Liver (tissue), 8 donors: ENCODE measurements at regions not wholly inside any gene's neighbourhood (a gene's known extent, or its start where the extent isn't known, plus 50 kb on each side); places are given as distances from the start of the nearest gene placed in this dataset.

Source experiments
- DNase-seq: peaks from one replicate; pipeline ENCODE4 v3.0.0-alpha.2; 2017; ENCODE audit warnings: low spot score
- H3K27ac ChIP-seq, 2 donors: one replicate each; pipeline ENCODE4 v1.7.0; 2013; ENCODE audit warnings: inconsistent platforms in 2 of 2, low read length in 2 of 2, control low read depth in 1 of 2, low read depth in 1 of 2, mild to moderate bottlenecking in 1 of 2
- H3K27me3 ChIP-seq, 4 donors: one replicate each; pipeline versions ENCODE4 v1.6.1 to v1.7.0; 2013; ENCODE audit warnings: low read length in 3 of 4, inconsistent platforms in 1 of 4, mild to moderate bottlenecking in 1 of 4, moderate library complexity in 1 of 4; ENCODE audit not compliant: control insufficient read depth in 4 of 4, insufficient read depth in 4 of 4
- H3K36me3 ChIP-seq, 4 donors: one replicate each; pipeline versions ENCODE4 v1.6.1 to v1.7.0; 2013; ENCODE audit warnings: low read length in 3 of 4, mild to moderate bottlenecking in 3 of 4, low read depth in 1 of 4, moderate library complexity in 1 of 4; ENCODE audit not compliant: control insufficient read depth in 4 of 4, insufficient read depth in 3 of 4
- H3K4me1 ChIP-seq, 4 donors: one replicate each; pipeline versions ENCODE4 v1.6.1 to v1.7.0; 2013; ENCODE audit warnings: low read length in 3 of 4, mild to moderate bottlenecking in 3 of 4, moderate library complexity in 1 of 4; ENCODE audit not compliant: control insufficient read depth in 4 of 4, insufficient read depth in 4 of 4
- H3K4me3 ChIP-seq, 3 donors: one replicate each; pipeline versions ENCODE4 v1.6.1 to v1.7.0; 2013; ENCODE audit warnings: low read length in 3 of 3, control low read depth in 1 of 3, low read depth in 1 of 3, mild to moderate bottlenecking in 1 of 3
- H3K9ac ChIP-seq, 2 donors: one replicate each; pipeline ENCODE4 v1.7.0; 2013; ENCODE audit warnings: low read length in 2 of 2, mild to moderate bottlenecking in 2 of 2, moderate library complexity in 2 of 2, control low read depth in 1 of 2, low read depth in 1 of 2
- H3K9me3 ChIP-seq, 4 donors: one replicate each; pipeline versions ENCODE4 v1.6.1 to v1.7.0; 2013; ENCODE audit warnings: low read length in 3 of 4; ENCODE audit not compliant: control insufficient read depth in 4 of 4
- EGR1 ChIP-seq, 2 donors: IDR thresholded peaks; 2 replicates each; pipeline ENCODE4 v1.6.1; 2016 to 2018; ENCODE audit warnings: antibody characterized with exemption in 2 of 2, low read depth in 2 of 2
- FOXA1 ChIP-seq: IDR thresholded peaks from 2 replicates; pipeline ENCODE4 v1.6.1; 2016; ENCODE audit warnings: antibody characterized with exemption
- FOXA2 ChIP-seq: IDR thresholded peaks from 2 replicates; pipeline ENCODE4 v1.6.1; 2016; ENCODE audit warnings: antibody characterized with exemption
- GABPA ChIP-seq, 2 donors: IDR thresholded peaks in 1 of 2; conservative IDR thresholded peaks in 1 of 2; 2 replicates each; pipeline ENCODE4 v1.6.1; 2016; ENCODE audit warnings: antibody characterized with exemption in 2 of 2, mild to moderate bottlenecking in 1 of 2, moderate library complexity in 1 of 2
- HNF4A ChIP-seq, 2 donors: conservative IDR thresholded peaks; 2 replicates each; pipeline ENCODE4 v1.6.1; 2016; ENCODE audit warnings: antibody characterized with exemption in 2 of 2, mild to moderate bottlenecking in 2 of 2
- HNF4G ChIP-seq: IDR thresholded peaks from 2 replicates; pipeline ENCODE4 v1.6.1; 2016; ENCODE audit warnings: antibody characterized with exemption
- JUND ChIP-seq, 2 donors: IDR thresholded peaks; 2 replicates each; pipeline ENCODE4 v1.6.1; 2016; ENCODE audit warnings: antibody characterized with exemption in 2 of 2
- MAX ChIP-seq: IDR thresholded peaks from 2 replicates; pipeline ENCODE4 v1.6.1; 2016; ENCODE audit warnings: antibody characterized with exemption
- NR2F2 ChIP-seq: IDR thresholded peaks from 2 replicates; pipeline ENCODE4 v1.6.1; 2016; ENCODE audit warnings: antibody characterized with exemption
- RAD21 ChIP-seq, 2 donors: IDR thresholded peaks; 2 replicates each; pipeline ENCODE4 v1.6.1; 2016; ENCODE audit warnings: antibody characterized with exemption in 2 of 2, mild to moderate bottlenecking in 2 of 2
- RXRA ChIP-seq, 2 donors: IDR thresholded peaks; 2 replicates each; pipeline ENCODE4 v1.6.1; 2017 to 2018; ENCODE audit warnings: antibody characterized with exemption in 2 of 2, mild to moderate bottlenecking in 1 of 2
- SP1 ChIP-seq: IDR thresholded peaks from 2 replicates; pipeline ENCODE4 v1.6.1; 2018; ENCODE audit warnings: antibody characterized with exemption, mild to moderate bottlenecking
- TAF1 ChIP-seq: conservative IDR thresholded peaks from 2 replicates; pipeline ENCODE4 v1.6.1; 2016; ENCODE audit warnings: antibody characterized with exemption, mild to moderate bottlenecking
- YY1 ChIP-seq: IDR thresholded peaks from 2 replicates; pipeline ENCODE4 v1.6.1; 2016; ENCODE audit warnings: antibody characterized with exemption, mild to moderate bottlenecking
- whole genome bisulfite sequencing: extraction: QIAGEN DNeasy Blood & Tissue Kit; methylation state at CpG from one replicate; pipeline ENCODE4 v1.1.7; 2013; 5-methylcytosine and 5-hydroxymethylcytosine counted together
- TF ChIP-seq, protein P1 (sequence below): IDR thresholded peaks from 2 replicates; pipeline ENCODE4 v1.6.1; 2016; ENCODE audit warnings: antibody characterized with exemption
- TF ChIP-seq, protein P2 (sequence below): fragments of 150-350 bp; IDR thresholded peaks from 2 replicates; pipeline ENCODE4 v1.5.1; 2017; ENCODE audit warnings: improper control_type of control experiment, low read depth, low read length; ENCODE audit not compliant: missing input control
- TF ChIP-seq, protein P3 (sequence below): IDR thresholded peaks from 2 replicates; pipeline ENCODE4 v1.6.1; 2016; ENCODE audit warnings: antibody characterized with exemption, mild to moderate bottlenecking
- donor health status: healthy.
- donor health status: healthy.
- donor health status: healthy.
- donor health status: healthy.
- donor health status: healthy.

- Histone ChIP-seq H3K9me3 (no peaks in the 10 kb centered on the region), H3K9ac (no peak overlapping the region), H3K4me3 (no peak overlapping the region), H3K27me3 (no peaks in the 10 kb centered on the region), H3K4me1 (no peaks in the 10 kb centered on the region), H3K36me3 (no peaks in the 10 kb centered on the region), H3K27ac (no peak overlapping the region)
- 15% methylated on average over 2 of the region's 2 CpGs for WGBS
- DNase-seq, result no peak
- TF ChIP-seq, protein P1, sequence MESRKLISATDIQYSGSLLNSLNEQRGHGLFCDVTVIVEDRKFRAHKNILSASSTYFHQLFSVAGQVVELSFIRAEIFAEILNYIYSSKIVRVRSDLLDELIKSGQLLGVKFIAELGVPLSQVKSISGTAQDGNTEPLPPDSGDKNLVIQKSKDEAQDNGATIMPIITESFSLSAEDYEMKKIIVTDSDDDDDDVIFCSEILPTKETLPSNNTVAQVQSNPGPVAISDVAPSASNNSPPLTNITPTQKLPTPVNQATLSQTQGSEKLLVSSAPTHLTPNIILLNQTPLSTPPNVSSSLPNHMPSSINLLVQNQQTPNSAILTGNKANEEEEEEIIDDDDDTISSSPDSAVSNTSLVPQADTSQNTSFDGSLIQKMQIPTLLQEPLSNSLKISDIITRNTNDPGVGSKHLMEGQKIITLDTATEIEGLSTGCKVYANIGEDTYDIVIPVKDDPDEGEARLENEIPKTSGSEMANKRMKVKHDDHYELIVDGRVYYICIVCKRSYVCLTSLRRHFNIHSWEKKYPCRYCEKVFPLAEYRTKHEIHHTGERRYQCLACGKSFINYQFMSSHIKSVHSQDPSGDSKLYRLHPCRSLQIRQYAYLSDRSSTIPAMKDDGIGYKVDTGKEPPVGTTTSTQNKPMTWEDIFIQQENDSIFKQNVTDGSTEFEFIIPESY, result no peak
- no peak for TF ChIP-seq HNF4G
- TF ChIP-seq NR2F2, result no peak
- no peak for TF ChIP-seq YY1
- TF ChIP-seq JUND (IDR thresholded peaks at IDR 0.05), result no peak
- peak; percentile 64 to 75 for TF ChIP-seq RAD21 (IDR thresholded peaks at IDR 0.05)
- TF ChIP-seq, protein P2, sequence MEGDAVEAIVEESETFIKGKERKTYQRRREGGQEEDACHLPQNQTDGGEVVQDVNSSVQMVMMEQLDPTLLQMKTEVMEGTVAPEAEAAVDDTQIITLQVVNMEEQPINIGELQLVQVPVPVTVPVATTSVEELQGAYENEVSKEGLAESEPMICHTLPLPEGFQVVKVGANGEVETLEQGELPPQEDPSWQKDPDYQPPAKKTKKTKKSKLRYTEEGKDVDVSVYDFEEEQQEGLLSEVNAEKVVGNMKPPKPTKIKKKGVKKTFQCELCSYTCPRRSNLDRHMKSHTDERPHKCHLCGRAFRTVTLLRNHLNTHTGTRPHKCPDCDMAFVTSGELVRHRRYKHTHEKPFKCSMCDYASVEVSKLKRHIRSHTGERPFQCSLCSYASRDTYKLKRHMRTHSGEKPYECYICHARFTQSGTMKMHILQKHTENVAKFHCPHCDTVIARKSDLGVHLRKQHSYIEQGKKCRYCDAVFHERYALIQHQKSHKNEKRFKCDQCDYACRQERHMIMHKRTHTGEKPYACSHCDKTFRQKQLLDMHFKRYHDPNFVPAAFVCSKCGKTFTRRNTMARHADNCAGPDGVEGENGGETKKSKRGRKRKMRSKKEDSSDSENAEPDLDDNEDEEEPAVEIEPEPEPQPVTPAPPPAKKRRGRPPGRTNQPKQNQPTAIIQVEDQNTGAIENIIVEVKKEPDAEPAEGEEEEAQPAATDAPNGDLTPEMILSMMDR, result peak; percentile 54
- TF ChIP-seq FOXA2, result peak; percentile 34
- no peak for TF ChIP-seq SP1
Measured at GRCh38 chr7:12490107-12490688, 80.3 kb upstream of the SCIN start.

GRCh38 chr7:12490940-12491339 lies 79.6 kb upstream of the SCIN start:
- Histone ChIP-seq H3K4me1 (no peaks in the 10 kb centered on the region), H3K36me3 (no peaks in the 10 kb centered on the region), H3K27ac (no peak overlapping the region), H3K4me3 (no peak overlapping the region), H3K9ac (no peak overlapping the region), H3K9me3 (no peaks in the 10 kb centered on the region), H3K27me3 (no peaks in the 10 kb centered on the region)
- DNase-seq, result no peak
- 66% methylated on average over 2 of the region's 2 CpGs for WGBS
- TF ChIP-seq RXRA (IDR thresholded peaks at IDR 0.05) (no peak), JUND (IDR thresholded peaks at IDR 0.05) (no peak), HNF4G (no peak), FOXA2 (no peak), RAD21 (IDR thresholded peaks at IDR 0.05) (no peak), HNF4A (conservative IDR thresholded peaks at IDR 0.05) (no peak), YY1 (no peak), MAX (no peak), FOXA1 (no peak), GABPA (IDR thresholded peaks at IDR 0.05 in 1 of 2, conservative IDR thresholded peaks at IDR 0.05 in 1 of 2) (no peak), EGR1 (IDR thresholded peaks at IDR 0.05; ENCODE audit: low read depth in 2 of 2) (no peak), TAF1 (no peak), NR2F2 (no peak)
- TF ChIP-seq, protein P2, result no peak
- TF ChIP-seq, protein P3, sequence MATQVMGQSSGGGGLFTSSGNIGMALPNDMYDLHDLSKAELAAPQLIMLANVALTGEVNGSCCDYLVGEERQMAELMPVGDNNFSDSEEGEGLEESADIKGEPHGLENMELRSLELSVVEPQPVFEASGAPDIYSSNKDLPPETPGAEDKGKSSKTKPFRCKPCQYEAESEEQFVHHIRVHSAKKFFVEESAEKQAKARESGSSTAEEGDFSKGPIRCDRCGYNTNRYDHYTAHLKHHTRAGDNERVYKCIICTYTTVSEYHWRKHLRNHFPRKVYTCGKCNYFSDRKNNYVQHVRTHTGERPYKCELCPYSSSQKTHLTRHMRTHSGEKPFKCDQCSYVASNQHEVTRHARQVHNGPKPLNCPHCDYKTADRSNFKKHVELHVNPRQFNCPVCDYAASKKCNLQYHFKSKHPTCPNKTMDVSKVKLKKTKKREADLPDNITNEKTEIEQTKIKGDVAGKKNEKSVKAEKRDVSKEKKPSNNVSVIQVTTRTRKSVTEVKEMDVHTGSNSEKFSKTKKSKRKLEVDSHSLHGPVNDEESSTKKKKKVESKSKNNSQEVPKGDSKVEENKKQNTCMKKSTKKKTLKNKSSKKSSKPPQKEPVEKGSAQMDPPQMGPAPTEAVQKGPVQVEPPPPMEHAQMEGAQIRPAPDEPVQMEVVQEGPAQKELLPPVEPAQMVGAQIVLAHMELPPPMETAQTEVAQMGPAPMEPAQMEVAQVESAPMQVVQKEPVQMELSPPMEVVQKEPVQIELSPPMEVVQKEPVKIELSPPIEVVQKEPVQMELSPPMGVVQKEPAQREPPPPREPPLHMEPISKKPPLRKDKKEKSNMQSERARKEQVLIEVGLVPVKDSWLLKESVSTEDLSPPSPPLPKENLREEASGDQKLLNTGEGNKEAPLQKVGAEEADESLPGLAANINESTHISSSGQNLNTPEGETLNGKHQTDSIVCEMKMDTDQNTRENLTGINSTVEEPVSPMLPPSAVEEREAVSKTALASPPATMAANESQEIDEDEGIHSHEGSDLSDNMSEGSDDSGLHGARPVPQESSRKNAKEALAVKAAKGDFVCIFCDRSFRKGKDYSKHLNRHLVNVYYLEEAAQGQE, result no peak
